ENCODE measurements at regions not wholly inside any gene's neighbourhood (a gene's known extent, or its start where the extent isn't known, plus 50 kb on each side); places are given as distances from the start of the nearest gene placed in this dataset.

DNA sequence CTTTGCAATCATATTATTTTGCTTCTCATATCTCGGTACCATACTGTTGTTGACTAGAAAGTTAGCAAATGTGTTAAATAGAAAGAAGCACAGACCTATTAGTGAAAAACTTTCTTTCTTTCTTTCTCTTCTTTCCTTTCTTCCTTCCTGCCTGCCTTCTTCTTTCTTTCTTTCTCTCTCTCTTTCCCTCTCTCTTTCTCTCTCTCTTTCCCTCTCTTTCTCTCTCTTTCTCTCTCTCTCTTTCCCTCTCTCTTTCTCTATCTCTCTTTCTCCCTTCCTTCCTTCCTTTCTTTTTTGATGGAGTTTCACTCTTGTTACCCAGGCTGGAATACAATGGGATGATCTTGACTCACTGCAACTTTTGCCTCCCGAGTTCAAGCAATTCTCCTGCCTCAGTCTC is 1160.6 kb downstream of the GATA3 start:
- Histone ChIP-seq H3K27me3 (ENCODE audit: control insufficient read depth in 1 of 2, insufficient read depth in 2 of 2, low read length in 2 of 2) (peaks cover 5 to 6% of the 10 kb centered on the region in 2 experiments), H3K9me3 (ENCODE audit: control insufficient read depth in 1 of 2, insufficient read depth in 1 of 2, low read length in 2 of 2) (no peaks in the 10 kb centered on the region), H3K4me3 (ENCODE audit: low read length) (no peak overlapping the region), H3K27ac (ENCODE audit: low read depth in 1 of 2, low read length in 2 of 2) (no peak overlapping the region), H3K4me1 (ENCODE audit: insufficient read depth, low read length) (no peaks in the 10 kb centered on the region), H3K36me3 (ENCODE audit: insufficient read depth, low read length) (no peaks in the 10 kb centered on the region)
- CTCF ChIA-PET, result no interaction called here
- Mint-ChIP-seq H3K27ac (no peak overlapping the region), H3K36me3 (ENCODE audit: low read depth) (no peaks in the 10 kb centered on the region), H3K4me3 (no peak overlapping the region), H3K4me1 (ENCODE audit: low read depth) (no peaks in the 10 kb centered on the region), H3K27me3 (peaks cover 25% of the 10 kb centered on the region), H3K9me3 (no peaks in the 10 kb centered on the region)
- DNase-seq (no peak), ATAC-seq (ENCODE audit: poor library complexity) (no peak)
- intact Hi-C loops (cut with DNase I, micrococcal nuclease), result loop anchor here in 1 of 2 experiments (10.0 kb wide), 1 partner anchor 740 kb away; no protein-coding TSS in a partner anchor
- TF ChIP-seq CTCF (IDR thresholded peaks at IDR 0.05), result no peak
- POLR2A ChIA-PET, result no interaction called here

DNA sequence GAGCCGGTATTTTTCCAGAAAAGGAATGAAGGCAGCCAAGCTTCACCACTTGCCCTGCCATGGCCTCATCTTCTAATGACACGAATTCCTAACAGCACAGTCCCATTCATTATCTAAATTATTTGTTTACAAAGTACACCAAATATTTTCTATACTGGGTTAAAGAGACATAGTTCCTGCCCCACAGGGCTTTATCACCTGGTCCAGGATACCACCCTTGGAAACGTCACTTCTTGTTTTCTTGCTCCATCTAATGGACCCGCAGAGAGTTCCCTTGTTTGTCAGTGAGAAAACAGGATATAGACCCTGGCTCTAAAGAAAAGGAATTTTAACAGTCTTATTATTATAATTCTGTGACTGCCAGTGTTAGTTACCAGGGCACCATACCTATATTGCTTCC is 1165.4 kb downstream of the GATA3 start:
- no peaks in the 10 kb centered on the region for H3K9me3 Mint-ChIP-seq
- H3K27me3 ChIP-seq (ENCODE audit: control insufficient read depth in 1 of 2, insufficient read depth in 2 of 2, low read length in 2 of 2), result peaks cover 0 to 6% of the 10 kb centered on the region in 2 experiments
- no peak for TF ChIP-seq CTCF (IDR thresholded peaks at IDR 0.05)
- H3K36me3 ChIP-seq (ENCODE audit: insufficient read depth, low read length), result no peaks in the 10 kb centered on the region
- H3K4me1 Mint-ChIP-seq (ENCODE audit: low read depth), result no peaks in the 10 kb centered on the region
- H3K27ac Mint-ChIP-seq, result no peak overlapping the region
- ChIA-PET POLR2A (no interaction called here), CTCF (no interaction called here)
- no peak overlapping the region for H3K4me3 Mint-ChIP-seq
- no peaks in the 10 kb centered on the region for H3K9me3 ChIP-seq (ENCODE audit: control insufficient read depth in 1 of 2, insufficient read depth in 1 of 2, low read length in 2 of 2)
- H3K4me1 ChIP-seq (ENCODE audit: insufficient read depth, low read length), result no peaks in the 10 kb centered on the region
- no peak for ATAC-seq (ENCODE audit: poor library complexity)
- no peak overlapping the region for H3K27ac ChIP-seq (ENCODE audit: low read depth in 1 of 2, low read length in 2 of 2)
- no peak for DNase-seq
- H3K36me3 Mint-ChIP-seq (ENCODE audit: low read depth), result no peaks in the 10 kb centered on the region
- intact Hi-C loops (cut with DNase I, micrococcal nuclease), result loop anchor here in 1 of 2 experiments (10.0 kb wide), 1 partner anchor 745 kb away; no protein-coding TSS in a partner anchor
- H3K27me3 Mint-ChIP-seq, result peaks cover 15% of the 10 kb centered on the region
- H3K4me3 ChIP-seq (ENCODE audit: low read length), result no peak overlapping the region

DNA sequence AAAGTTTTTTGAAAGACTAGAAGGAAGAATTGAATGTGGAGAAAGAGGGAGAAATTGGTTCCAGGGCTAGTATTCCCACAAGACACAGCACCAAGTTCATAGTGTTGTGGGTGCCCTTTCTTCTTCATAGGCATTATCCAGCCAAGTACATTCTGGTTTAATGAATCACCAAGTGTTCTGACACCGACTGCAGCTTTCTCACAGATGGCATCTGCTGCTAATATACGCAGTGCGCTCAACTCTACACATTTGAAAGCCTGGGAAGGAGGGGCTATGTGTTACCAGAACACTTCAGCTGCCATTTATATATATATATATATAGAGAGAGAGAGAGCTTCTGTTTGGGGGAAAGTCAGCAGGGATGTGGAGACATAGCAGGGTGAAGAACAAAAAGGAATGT is 1168.4 kb downstream of the GATA3 start:
- Histone ChIP-seq H3K27ac (ENCODE audit: low read depth in 1 of 2, low read length in 2 of 2) (no peak overlapping the region), H3K4me1 (ENCODE audit: insufficient read depth, low read length) (no peaks in the 10 kb centered on the region), H3K27me3 (ENCODE audit: control insufficient read depth in 1 of 2, insufficient read depth in 2 of 2, low read length in 2 of 2) (peaks cover 0 to 5% of the 10 kb centered on the region in 2 experiments), H3K36me3 (ENCODE audit: insufficient read depth, low read length) (no peaks in the 10 kb centered on the region), H3K9me3 (ENCODE audit: control insufficient read depth in 1 of 2, insufficient read depth in 1 of 2, low read length in 2 of 2) (no peaks in the 10 kb centered on the region), H3K4me3 (ENCODE audit: low read length) (no peak overlapping the region)
- DNase-seq (no peak), ATAC-seq (ENCODE audit: poor library complexity) (no peak)
- ChIA-PET CTCF (interaction anchor here (1.2 kb wide), 1 partner anchor 26 kb away, joined by 3 read pairs; no protein-coding TSS in a partner anchor), POLR2A (no interaction called here)
- intact Hi-C loops (cut with DNase I, micrococcal nuclease), result no loop called here
- Mint-ChIP-seq H3K9me3 (no peaks in the 10 kb centered on the region), H3K27ac (no peak overlapping the region), H3K4me3 (no peak overlapping the region), H3K4me1 (ENCODE audit: low read depth) (no peaks in the 10 kb centered on the region), H3K27me3 (peaks cover 17% of the 10 kb centered on the region), H3K36me3 (ENCODE audit: low read depth) (no peaks in the 10 kb centered on the region)
- no peak for TF ChIP-seq CTCF (IDR thresholded peaks at IDR 0.05)

Measured in CD4-positive, alpha-beta T cell (primary cell).